Mesenchymal stem cell (in vitro differentiated cells and primary cell): ENCODE measurements at regions not wholly inside any gene's neighbourhood (a gene's known extent, or its start where the extent isn't known, plus 50 kb on each side); places are given as distances from the start of the nearest gene placed in this dataset.
"Not testable (repeated sequence)": the region's sequence is repeated elsewhere in the genome, so short reads cannot be mapped to it uniquely, and the experiment has no call there.

ENCODE experiments used
- DNase-seq: peaks from one replicate; pipeline ENCODE4 v3.0.0-alpha.2; 2013
- H2AFZ ChIP-seq: one replicate; pipeline ENCODE4 v1.6.1; 2013; ENCODE audit warnings: low read depth, mild to moderate bottlenecking, control low read depth, inconsistent platforms, low read length, moderate library complexity
- H2AK5ac ChIP-seq: 2 replicates; pipeline ENCODE4 v1.6.1; 2013; ENCODE audit warnings: low read length, moderate library complexity, mild to moderate bottlenecking, inconsistent platforms; ENCODE audit not compliant: severe bottlenecking
- H2BK120ac ChIP-seq: one replicate; pipeline ENCODE4 v1.6.1; 2013; ENCODE audit warnings: low read depth, mild to moderate bottlenecking, inconsistent platforms, low read length, moderate library complexity
- H2BK12ac ChIP-seq, 2 experiments: one replicate each; pipeline ENCODE4 v1.6.1; 2013; ENCODE audit warnings: inconsistent platforms in 2 of 2, low read length in 2 of 2, mild to moderate bottlenecking in 2 of 2, moderate library complexity in 2 of 2, control low read depth in 1 of 2
- H2BK15ac ChIP-seq: one replicate; pipeline ENCODE4 v1.6.1; 2013; ENCODE audit warnings: mild to moderate bottlenecking, low read depth, inconsistent platforms; ENCODE audit not compliant: poor library complexity, severe bottlenecking
- H2BK5ac ChIP-seq: 2 replicates; pipeline ENCODE4 v1.6.1; 2013; ENCODE audit warnings: low read depth, mild to moderate bottlenecking, low read length, control low read depth, inconsistent platforms; ENCODE audit not compliant: poor library complexity, severe bottlenecking
- H3K14ac ChIP-seq, 2 experiments: one replicate each; pipeline ENCODE4 v1.6.1; 2013; ENCODE audit warnings: inconsistent platforms in 2 of 2, low read length in 2 of 2, control low read depth in 1 of 2, mild to moderate bottlenecking in 1 of 2, moderate library complexity in 1 of 2
- H3K18ac ChIP-seq, 2 experiments: one replicate each; pipeline ENCODE4 v1.6.1; 2013; ENCODE audit warnings: inconsistent platforms in 2 of 2, low read length in 2 of 2, control low read depth in 1 of 2, low read depth in 1 of 2, mild to moderate bottlenecking in 1 of 2
- H3K23ac ChIP-seq, 2 experiments: one replicate each; pipeline ENCODE4 v1.6.1; 2013; ENCODE audit warnings: inconsistent platforms in 2 of 2, low read length in 2 of 2, mild to moderate bottlenecking in 2 of 2, moderate library complexity in 2 of 2, control low read depth in 1 of 2
- H3K27ac ChIP-seq: 2 replicates; pipeline ENCODE4 v1.5.1; 2013; ENCODE audit warnings: mild to moderate bottlenecking, moderate library complexity, low read length, control low read depth, inconsistent platforms; ENCODE audit not compliant: poor library complexity, severe bottlenecking
- H3K27me3 ChIP-seq, 2 experiments: 2 replicates each; pipeline versions ENCODE4 v1.6.1 to v1.7.0; 2013; ENCODE audit warnings: low read length in 2 of 2, mild to moderate bottlenecking in 2 of 2, moderate library complexity in 2 of 2, control low read depth in 1 of 2, inconsistent platforms in 1 of 2; ENCODE audit not compliant: control insufficient read depth in 1 of 2, insufficient read depth in 1 of 2
- H3K36me3 ChIP-seq, 2 experiments: 2 replicates each; pipeline versions ENCODE4 v1.6.1 to v1.7.0; 2013; ENCODE audit warnings: low read length in 2 of 2, control low read depth in 1 of 2, inconsistent platforms in 1 of 2, low read depth in 1 of 2, mild to moderate bottlenecking in 1 of 2; ENCODE audit not compliant: insufficient read depth in 2 of 2, control insufficient read depth in 1 of 2
- H3K4ac ChIP-seq, 2 experiments: one replicate each; pipeline ENCODE4 v1.6.1; 2013; ENCODE audit warnings: inconsistent platforms in 2 of 2, low read length in 2 of 2, mild to moderate bottlenecking in 2 of 2, moderate library complexity in 2 of 2, control low read depth in 1 of 2, low read depth in 1 of 2
- H3K4me1 ChIP-seq: 2 replicates; pipeline ENCODE4 v1.6.1; 2013; ENCODE audit warnings: low read depth, low read length, control low read depth; ENCODE audit not compliant: control insufficient read depth, insufficient read depth
- H3K4me2 ChIP-seq: 2 replicates; pipeline ENCODE4 v1.6.1; 2013; ENCODE audit warnings: low read length, mild to moderate bottlenecking, inconsistent platforms; ENCODE audit not compliant: poor library complexity, severe bottlenecking
- H3K4me3 ChIP-seq, 2 experiments: 2 replicates each; pipeline versions ENCODE4 v1.5.1 to v1.7.0; 2013; ENCODE audit warnings: low read length in 2 of 2, mild to moderate bottlenecking in 2 of 2, control low read depth in 1 of 2, low read depth in 1 of 2; ENCODE audit not compliant: insufficient read depth in 1 of 2
- H3K79me1 ChIP-seq: replicated peaks from 2 replicates; pipeline ENCODE4 v1.6.1; 2013; ENCODE audit warnings: mild to moderate bottlenecking, control low read depth, low read length, inconsistent platforms; ENCODE audit not compliant: poor library complexity, severe bottlenecking
- H3K9ac ChIP-seq: 2 replicates; pipeline ENCODE4 v1.7.0; 2013; ENCODE audit warnings: mild to moderate bottlenecking, low read length, moderate library complexity
- H3K9me3 ChIP-seq: 2 replicates; pipeline ENCODE4 v1.7.0; 2013; ENCODE audit warnings: mild to moderate bottlenecking, low read length; ENCODE audit not compliant: control insufficient read depth
- H4K8ac ChIP-seq: one replicate; pipeline ENCODE4 v1.6.1; 2013; ENCODE audit warnings: inconsistent platforms, mild to moderate bottlenecking, low read length, moderate library complexity
- H4K91ac ChIP-seq: one replicate; pipeline ENCODE4 v1.6.1; 2013; ENCODE audit warnings: mild to moderate bottlenecking, low read length, inconsistent platforms
- WGBS: methylation state at CpG from one replicate; pipeline ENCODE4 v1.1.7; 2013; ENCODE audit warnings: mixed read lengths; 5-methylcytosine and 5-hydroxymethylcytosine counted together

GRCh38 chr9:95783426-95783975, 92.0 kb upstream of the ERCC6L2 start:
- H2AFZ ChIP-seq = no peak overlapping the region
- WGBS = 91% methylated on average over 17 of the region's 17 CpGs

DNA sequence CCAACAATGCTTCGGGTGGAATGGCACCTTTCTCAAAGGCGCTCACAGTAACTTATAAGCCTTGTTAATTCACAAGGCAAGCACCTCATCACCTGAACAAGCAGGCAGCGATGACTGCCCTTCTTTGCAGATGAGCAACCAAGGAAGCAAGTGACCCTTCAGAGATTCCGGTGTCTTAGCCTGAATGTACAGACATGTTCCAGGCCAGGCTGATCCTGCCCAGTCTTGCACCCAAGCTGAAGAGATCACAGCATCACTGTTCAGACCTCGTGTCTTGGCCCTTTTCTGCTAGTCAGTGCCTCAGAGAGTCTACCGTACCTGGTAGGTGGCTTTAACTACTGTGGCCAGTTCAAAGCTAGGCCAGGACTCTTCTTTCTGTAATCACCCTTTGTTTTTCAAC, 94.7 kb upstream of the ERCC6L2 start:
- Histone ChIP-seq H3K27ac (no peak overlapping the region), H2AFZ (no peak overlapping the region), H2BK5ac (no peak overlapping the region), H3K9ac (no peak overlapping the region), H4K91ac (no peak overlapping the region), H3K14ac (no peak overlapping the region), H2BK120ac (no peak overlapping the region), H3K4me3 (no peak overlapping the region), H4K8ac (no peak overlapping the region), H3K9me3 (no peaks in the 10 kb centered on the region), H3K79me1 (no peaks in the 10 kb centered on the region), H2BK15ac (no peak overlapping the region), H2AK5ac (no peak overlapping the region), H3K4ac (no peak overlapping the region), H3K4me2 (no peak overlapping the region), H3K18ac (no peak overlapping the region), H2BK12ac (no peak overlapping the region), H3K4me1 (peaks cover 7% of the 10 kb centered on the region), H3K27me3 (no peaks in the 10 kb centered on the region), H3K23ac (no peak overlapping the region), H3K36me3 (no peaks in the 10 kb centered on the region)
- 97% methylated on average over 6 of the region's 6 CpGs for WGBS
- no peak for DNase-seq

More at GRCh38 chr9:95783426-95783975, 92.0 kb upstream of the ERCC6L2 start:
- peaks cover 0 to 3% of the 10 kb centered on the region in 2 experiments for H3K27me3 ChIP-seq
- H2BK5ac ChIP-seq = no peak overlapping the region
- no peak overlapping the region for H3K4ac ChIP-seq
- DNase-seq = peak; percentile 33
- H2BK12ac ChIP-seq = peak overlapping the region in 1 of 2 experiments; percentile 45
- peak overlapping the region; percentile 14 for H4K8ac ChIP-seq
- no peaks in the 10 kb centered on the region for H3K9me3 ChIP-seq
- no peak overlapping the region for H4K91ac ChIP-seq
- H3K4me3 ChIP-seq = no peak overlapping the region
- H3K23ac ChIP-seq = no peak overlapping the region
- no peak overlapping the region for H2BK15ac ChIP-seq
- H3K27ac ChIP-seq = no peak overlapping the region
- no peak overlapping the region for H3K9ac ChIP-seq
- no peak overlapping the region for H2BK120ac ChIP-seq
- H3K4me1 ChIP-seq = peaks cover 5% of the 10 kb centered on the region
- no peak overlapping the region for H3K18ac ChIP-seq
- no peak overlapping the region for H3K14ac ChIP-seq
- H3K4me2 ChIP-seq = no peak overlapping the region
- H3K36me3 ChIP-seq = no peaks in the 10 kb centered on the region
- no peaks in the 10 kb centered on the region for H3K79me1 ChIP-seq
- H2AK5ac ChIP-seq = no peak overlapping the region

- Histone ChIP-seq H2BK120ac (no peak overlapping the region), H2BK15ac (no peak overlapping the region), H3K4me3 (no peak overlapping the region), H3K9ac (no peak overlapping the region), H2BK12ac (no peak overlapping the region), H3K4ac (no peak overlapping the region), H3K23ac (no peak overlapping the region), H2BK5ac (no peak overlapping the region), H3K79me1 (no peaks in the 10 kb centered on the region), H3K36me3 (no peaks in the 10 kb centered on the region), H2AK5ac (no peak overlapping the region), H3K27me3 (peaks cover 0 to 2% of the 10 kb centered on the region in 2 experiments), H3K18ac (peak overlapping the region in 1 of 2 experiments; percentile 45), H4K91ac (no peak overlapping the region), H3K27ac (no peak overlapping the region), H3K9me3 (no peaks in the 10 kb centered on the region), H3K14ac (no peak overlapping the region), H2AFZ (no peak overlapping the region), H3K4me2 (no peak overlapping the region), H3K4me1 (peaks cover 7% of the 10 kb centered on the region), H4K8ac (no peak overlapping the region)
- WGBS = 89% methylated on average over 2 of the region's 3 CpGs
- DNase-seq = no peak
These were observed 95.4 kb upstream of the ERCC6L2 start for GRCh38 chr9:95780121-95780520.

- H3K4ac ChIP-seq, H2AK5ac ChIP-seq, H3K79me1 ChIP-seq, H3K23ac ChIP-seq, H2BK12ac ChIP-seq, H3K14ac ChIP-seq, H2BK120ac ChIP-seq, H3K27me3 ChIP-seq, H3K4me1 ChIP-seq, H4K8ac ChIP-seq, H3K9me3 ChIP-seq, H2BK5ac ChIP-seq, H3K36me3 ChIP-seq, H3K4me3 ChIP-seq, H4K91ac ChIP-seq, DNase-seq, H3K4me2 ChIP-seq, H2BK15ac ChIP-seq, H3K9ac ChIP-seq, H3K18ac ChIP-seq, H2AFZ ChIP-seq: not testable (repeated sequence)
- peak overlapping the region; percentile 19 for H3K27ac ChIP-seq
- 97% methylated on average over 6 of the region's 7 CpGs for WGBS
These were observed 95.9 kb upstream of the ERCC6L2 start for GRCh38 chr9:95779597-95779996.
